ENCODE measurements at regions not wholly inside any gene's neighbourhood (a gene's known extent, or its start where the extent isn't known, plus 50 kb on each side); places are given as distances from the start of the nearest gene placed in this dataset.

- no peak for TF ChIP-seq CTCF (conservative IDR thresholded peaks at IDR 0.05)
- H3K4me3 Mint-ChIP-seq: no peak overlapping the region
- no peak for DNase-seq (ENCODE audit: extremely low spot score, unreplicated experiment)
- no peaks in the 10 kb centered on the region for H3K36me3 Mint-ChIP-seq
- no peaks in the 10 kb centered on the region for H3K9me3 Mint-ChIP-seq
- H3K27me3 Mint-ChIP-seq: no peaks in the 10 kb centered on the region
- no peaks in the 10 kb centered on the region for H3K4me1 Mint-ChIP-seq (ENCODE audit: unreplicated experiment)
- no peak overlapping the region for H3K27ac Mint-ChIP-seq
These were observed 60.6 kb upstream of the MIER3 start for GRCh38 chr5:57012511-57012910.

GRCh38 chr5:57025961-57026360, 74.0 kb upstream of the MIER3 start:
- Mint-ChIP-seq H3K36me3 (no peaks in the 10 kb centered on the region), H3K27ac (no peak overlapping the region), H3K27me3 (no peaks in the 10 kb centered on the region), H3K9me3 (peaks cover 8% of the 10 kb centered on the region), H3K4me1 (ENCODE audit: unreplicated experiment) (no peaks in the 10 kb centered on the region), H3K4me3 (no peak overlapping the region)
- DNase-seq (ENCODE audit: extremely low spot score, unreplicated experiment): no peak
- TF ChIP-seq CTCF (conservative IDR thresholded peaks at IDR 0.05): no peak

GRCh38 chr5:57028161-57028560, 76.2 kb upstream of the MIER3 start:
- Mint-ChIP-seq H3K4me1 (ENCODE audit: unreplicated experiment) (peaks cover 4% of the 10 kb centered on the region), H3K27ac (no peak overlapping the region), H3K36me3 (no peaks in the 10 kb centered on the region), H3K9me3 (peaks cover 12% of the 10 kb centered on the region), H3K27me3 (no peaks in the 10 kb centered on the region), H3K4me3 (no peak overlapping the region)
- no peak for TF ChIP-seq CTCF (conservative IDR thresholded peaks at IDR 0.05)
- DNase-seq (ENCODE audit: extremely low spot score, unreplicated experiment): no peak

GRCh38 chr5:57032151-57032551, 80.2 kb upstream of the MIER3 start:
- H3K4me1 Mint-ChIP-seq (ENCODE audit: unreplicated experiment): peaks cover 4% of the 10 kb centered on the region
- H3K27ac Mint-ChIP-seq: no peak overlapping the region
- H3K4me3 Mint-ChIP-seq: no peak overlapping the region
- H3K9me3 Mint-ChIP-seq: peaks cover 4% of the 10 kb centered on the region
- no peaks in the 10 kb centered on the region for H3K27me3 Mint-ChIP-seq
- DNase-seq (ENCODE audit: extremely low spot score, unreplicated experiment): no peak
- no peak for TF ChIP-seq CTCF (conservative IDR thresholded peaks at IDR 0.05)
- H3K36me3 Mint-ChIP-seq: no peaks in the 10 kb centered on the region

GRCh38 chr5:57033103-57033502, 81.2 kb upstream of the MIER3 start:
- no peaks in the 10 kb centered on the region for H3K36me3 Mint-ChIP-seq
- H3K27ac Mint-ChIP-seq: no peak overlapping the region
- TF ChIP-seq CTCF (conservative IDR thresholded peaks at IDR 0.05): no peak
- no peaks in the 10 kb centered on the region for H3K27me3 Mint-ChIP-seq
- no peak for DNase-seq (ENCODE audit: extremely low spot score, unreplicated experiment)
- H3K9me3 Mint-ChIP-seq: peaks cover 4% of the 10 kb centered on the region
- H3K4me3 Mint-ChIP-seq: no peak overlapping the region
- H3K4me1 Mint-ChIP-seq (ENCODE audit: unreplicated experiment): peaks cover 4% of the 10 kb centered on the region

GRCh38 chr5:57033503-57033902, 81.6 kb upstream of the MIER3 start:
- no peak overlapping the region for H3K4me3 Mint-ChIP-seq
- no peaks in the 10 kb centered on the region for H3K27me3 Mint-ChIP-seq
- TF ChIP-seq CTCF (conservative IDR thresholded peaks at IDR 0.05): no peak
- H3K27ac Mint-ChIP-seq: no peak overlapping the region
- H3K4me1 Mint-ChIP-seq (ENCODE audit: unreplicated experiment): peaks cover 4% of the 10 kb centered on the region
- no peaks in the 10 kb centered on the region for H3K36me3 Mint-ChIP-seq
- peaks cover 4% of the 10 kb centered on the region for H3K9me3 Mint-ChIP-seq
- DNase-seq (ENCODE audit: extremely low spot score, unreplicated experiment): no peak
